AG09319 (cell line): ENCODE measurements at regions not wholly inside any gene's neighbourhood (a gene's known extent, or its start where the extent isn't known, plus 50 kb on each side); places are given as distances from the start of the nearest gene placed in this dataset.

Source experiments
- DNase-seq: peaks from one replicate; pipeline ENCODE4 v3.0.0-alpha.2; 2010; ENCODE audit warnings: low read depth; ENCODE audit errors: extremely low read depth
- TF ChIP-seq, protein P1 (sequence below): IDR thresholded peaks from 2 replicates; pipeline ENCODE4 v1.5.1; 2011; ENCODE audit warnings: low read depth, mild to moderate bottlenecking, inconsistent platforms, low read length, moderate library complexity

DNA sequence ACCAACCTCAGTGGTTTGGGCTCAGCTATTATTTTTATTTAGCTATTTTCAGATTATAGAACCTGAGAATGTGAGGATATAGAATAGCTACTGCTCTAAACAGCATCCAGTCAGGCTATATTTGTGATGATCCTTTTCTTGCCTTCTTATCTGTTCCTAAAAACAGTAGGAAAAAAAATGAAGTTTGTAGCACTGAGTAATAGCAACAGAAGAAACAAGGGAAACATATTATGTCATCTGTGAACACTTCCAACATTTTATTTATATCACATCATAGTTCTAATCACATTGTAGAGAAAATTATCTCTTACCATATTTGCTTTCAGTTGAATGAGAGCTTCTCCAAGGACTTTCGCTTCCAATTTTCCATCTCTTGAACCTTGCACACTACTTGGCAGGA lies 229.6 kb upstream of the PTPRZ1 start:
- TF ChIP-seq, protein P1, sequence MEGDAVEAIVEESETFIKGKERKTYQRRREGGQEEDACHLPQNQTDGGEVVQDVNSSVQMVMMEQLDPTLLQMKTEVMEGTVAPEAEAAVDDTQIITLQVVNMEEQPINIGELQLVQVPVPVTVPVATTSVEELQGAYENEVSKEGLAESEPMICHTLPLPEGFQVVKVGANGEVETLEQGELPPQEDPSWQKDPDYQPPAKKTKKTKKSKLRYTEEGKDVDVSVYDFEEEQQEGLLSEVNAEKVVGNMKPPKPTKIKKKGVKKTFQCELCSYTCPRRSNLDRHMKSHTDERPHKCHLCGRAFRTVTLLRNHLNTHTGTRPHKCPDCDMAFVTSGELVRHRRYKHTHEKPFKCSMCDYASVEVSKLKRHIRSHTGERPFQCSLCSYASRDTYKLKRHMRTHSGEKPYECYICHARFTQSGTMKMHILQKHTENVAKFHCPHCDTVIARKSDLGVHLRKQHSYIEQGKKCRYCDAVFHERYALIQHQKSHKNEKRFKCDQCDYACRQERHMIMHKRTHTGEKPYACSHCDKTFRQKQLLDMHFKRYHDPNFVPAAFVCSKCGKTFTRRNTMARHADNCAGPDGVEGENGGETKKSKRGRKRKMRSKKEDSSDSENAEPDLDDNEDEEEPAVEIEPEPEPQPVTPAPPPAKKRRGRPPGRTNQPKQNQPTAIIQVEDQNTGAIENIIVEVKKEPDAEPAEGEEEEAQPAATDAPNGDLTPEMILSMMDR: no peak
- DNase-seq: no peak

DNA sequence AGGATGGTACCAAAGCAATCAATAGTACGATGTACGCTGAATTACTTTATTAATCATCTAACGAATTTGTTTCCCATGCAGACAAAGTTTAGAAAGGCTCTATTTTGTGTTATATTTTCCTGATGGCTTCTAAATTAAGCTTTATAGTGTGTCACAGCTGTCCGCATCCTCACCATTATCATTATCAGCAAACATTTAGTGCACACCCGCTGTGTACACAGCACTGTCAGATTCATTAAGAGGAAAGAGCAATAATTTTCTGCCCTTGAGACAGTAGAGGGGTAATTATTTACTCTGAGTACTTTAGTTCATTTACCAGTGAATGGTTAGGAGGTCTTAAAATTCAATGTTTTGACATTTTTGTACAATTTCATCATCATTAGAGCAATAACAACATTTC lies 233.3 kb upstream of the PTPRZ1 start:
- DNase-seq: no peak
- TF ChIP-seq, protein P1: no peak

- TF ChIP-seq, protein P1: no peak
- DNase-seq: no peak
Measured at GRCh38 chr7:121638286-121638685, 234.7 kb upstream of the PTPRZ1 start.

DNA sequence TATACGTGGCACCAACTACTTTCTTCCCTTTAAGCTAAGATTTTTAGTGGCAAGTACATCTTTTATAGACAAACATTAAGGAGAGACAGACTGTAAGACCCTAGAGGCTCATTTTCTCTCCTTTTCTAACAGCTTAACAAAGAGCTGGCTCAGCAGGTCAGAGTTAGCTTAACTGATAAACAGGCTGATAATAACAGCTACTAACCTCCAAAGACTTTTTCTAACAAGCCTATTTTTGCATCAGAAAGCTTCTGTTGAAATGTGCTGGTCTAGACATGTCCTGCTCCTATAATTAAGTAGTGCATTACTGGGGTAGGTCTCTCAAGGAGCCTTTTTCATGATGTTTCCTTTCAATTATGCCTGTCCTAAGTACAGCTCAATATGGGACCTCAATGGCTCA lies 238.2 kb upstream of the FAM3C start:
- no peak for DNase-seq
- TF ChIP-seq, protein P1: no peak

DNA sequence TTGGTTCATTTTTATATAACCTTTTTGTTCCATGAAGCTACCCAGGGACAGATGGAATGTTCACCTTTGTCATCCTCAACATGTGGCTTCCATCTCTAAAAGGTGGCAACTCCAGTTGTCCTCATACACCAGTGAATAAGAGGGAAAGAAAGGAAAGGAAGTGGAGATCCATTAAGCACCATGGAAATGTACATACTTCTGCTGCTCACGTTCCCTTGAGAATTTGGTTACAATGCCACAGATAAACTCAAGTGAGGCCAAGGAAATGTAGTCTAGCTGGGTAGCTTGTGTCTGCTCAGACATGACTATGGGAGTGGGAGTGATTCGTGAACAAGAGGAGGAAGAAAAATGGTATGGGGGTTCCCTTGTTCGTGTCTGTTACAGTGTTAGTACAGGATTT lies 237.1 kb upstream of the FAM3C start:
- no peak for DNase-seq
- TF ChIP-seq, protein P1: no peak

GRCh38 chr7:121624958-121625357 lies 228.8 kb upstream of the FAM3C start:
- DNase-seq: no peak

GRCh38 chr7:121623130-121623872 lies 227.2 kb upstream of the FAM3C start:
- TF ChIP-seq, protein P1: no peak
- no peak for DNase-seq

More at GRCh38 chr7:121624958-121625357, 228.8 kb upstream of the FAM3C start:
- TF ChIP-seq, protein P1: no peak
